Activated CD4-positive, alpha-beta T cell treated with anti-CD3 and anti-CD28 coated beads for 48 hours (primary cell): ENCODE measurements at regions not wholly inside any gene's neighbourhood (a gene's known extent, or its start where the extent isn't known, plus 50 kb on each side); places are given as distances from the start of the nearest gene placed in this dataset.

Experiments
- DNase-seq: peaks from one replicate; pipeline ENCODE4 v3.0.0-alpha.2; 2020

DNA sequence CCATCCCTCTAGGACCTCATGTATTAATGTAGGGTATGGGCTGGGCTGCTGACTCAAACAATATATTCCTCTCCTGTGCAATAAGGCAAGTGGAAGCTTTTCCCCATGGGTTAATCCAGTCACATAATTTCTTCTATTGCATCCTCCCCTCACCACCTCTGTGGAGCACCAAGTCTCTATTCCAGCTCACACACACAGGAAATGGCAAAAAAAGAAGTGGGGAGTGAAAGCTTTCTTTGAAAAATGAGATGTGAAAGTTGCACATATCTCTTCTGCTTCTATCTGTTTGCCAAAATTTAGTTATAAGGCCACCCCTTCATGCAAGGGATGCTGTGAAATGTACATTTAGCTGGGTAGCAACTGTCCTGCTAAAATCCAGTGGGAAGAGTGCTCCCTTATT lies 121.3 kb downstream of the CDC42EP3 start:
- DNase-seq, result no peak

DNA sequence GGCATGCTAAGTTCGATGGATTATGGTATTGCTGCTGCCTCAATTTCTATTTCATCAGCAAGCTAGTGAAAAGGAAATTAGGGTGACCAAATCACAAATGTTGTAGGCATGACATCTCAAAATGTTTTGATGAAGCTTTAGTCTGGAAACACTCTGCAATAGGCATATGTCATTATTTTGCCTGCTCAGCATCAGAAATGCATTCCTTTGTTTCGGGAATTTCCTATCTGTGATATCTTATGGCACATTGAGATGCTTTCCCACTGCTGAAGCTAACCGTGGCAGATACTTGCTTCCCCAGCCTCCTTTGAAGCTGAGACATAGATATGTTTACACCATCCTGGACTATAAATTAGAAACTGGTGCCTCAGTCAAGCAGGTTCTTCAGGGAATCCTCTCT lies 119.7 kb downstream of the CDC42EP3 start:
- no peak for DNase-seq

DNA sequence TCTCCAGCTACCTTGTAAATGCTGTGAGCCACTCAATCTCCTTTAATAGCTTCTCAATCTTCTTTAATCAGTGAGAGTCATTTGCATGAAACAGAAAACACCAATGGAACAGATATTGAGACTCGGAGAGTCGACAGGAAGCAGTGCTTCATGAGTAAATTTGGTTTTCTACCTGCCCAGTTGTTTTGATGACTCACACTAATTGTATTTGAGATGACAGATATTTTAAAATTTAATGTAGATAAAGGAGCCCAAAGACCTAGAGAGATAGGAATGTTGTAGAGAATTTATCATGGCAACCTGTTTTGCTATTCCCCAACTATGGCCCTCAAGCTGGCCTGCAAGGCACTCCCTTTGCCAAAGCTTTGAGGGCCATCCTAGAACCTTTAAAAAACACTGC lies 119.1 kb downstream of the CDC42EP3 start:
- no peak for DNase-seq

DNA sequence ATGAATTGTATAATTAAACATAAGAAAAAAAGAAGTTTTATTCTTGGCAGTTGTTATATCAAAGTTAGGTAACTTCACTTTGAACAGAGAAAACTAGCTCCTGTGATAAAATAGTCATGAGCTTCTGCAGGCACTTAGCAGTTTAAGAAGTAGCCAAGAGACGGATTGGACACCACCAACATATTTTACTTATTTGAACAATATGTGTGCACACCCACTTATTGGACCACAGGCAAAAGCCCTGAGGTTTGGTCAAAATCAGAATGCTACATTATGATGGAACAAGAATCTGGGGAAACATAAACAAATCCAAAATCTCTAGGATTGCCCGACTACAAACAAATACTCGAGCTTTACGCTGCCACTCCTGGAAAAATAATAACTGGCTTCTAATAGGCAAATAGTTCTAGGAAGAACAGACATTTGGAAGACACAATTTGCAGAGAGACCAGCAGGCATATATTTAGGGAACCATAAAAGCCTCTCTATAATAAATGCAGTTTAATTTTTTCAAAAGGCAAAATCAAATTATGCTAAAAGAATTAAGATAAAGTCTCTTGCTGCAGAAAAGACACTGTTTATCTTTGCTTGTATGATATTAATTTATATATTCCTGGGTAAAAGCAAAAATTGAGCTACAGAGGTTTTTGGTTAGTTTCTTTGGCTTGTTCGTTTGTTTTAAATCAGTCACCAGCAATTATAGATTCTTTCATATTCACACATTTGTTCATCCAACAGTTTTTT lies 117.9 kb downstream of the CDC42EP3 start:
- DNase-seq, result no peak

DNA sequence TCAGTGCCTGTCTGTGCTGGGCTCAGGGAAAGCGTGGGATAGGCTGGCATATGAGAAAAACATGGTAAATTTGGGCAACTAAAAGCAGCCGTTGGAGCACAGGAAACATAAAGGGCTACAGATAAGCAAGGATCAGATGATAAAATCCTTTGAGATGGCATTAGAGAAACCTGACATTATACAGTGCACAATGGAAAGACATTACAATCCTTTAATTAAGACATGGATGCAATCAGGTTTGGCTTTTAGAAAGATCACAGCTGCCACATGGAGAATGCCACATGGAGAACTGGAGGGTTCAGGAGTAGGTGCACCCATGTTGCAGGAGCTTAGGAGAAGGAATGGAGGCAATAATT lies 117.3 kb downstream of the CDC42EP3 start:
- DNase-seq, result no peak

DNA sequence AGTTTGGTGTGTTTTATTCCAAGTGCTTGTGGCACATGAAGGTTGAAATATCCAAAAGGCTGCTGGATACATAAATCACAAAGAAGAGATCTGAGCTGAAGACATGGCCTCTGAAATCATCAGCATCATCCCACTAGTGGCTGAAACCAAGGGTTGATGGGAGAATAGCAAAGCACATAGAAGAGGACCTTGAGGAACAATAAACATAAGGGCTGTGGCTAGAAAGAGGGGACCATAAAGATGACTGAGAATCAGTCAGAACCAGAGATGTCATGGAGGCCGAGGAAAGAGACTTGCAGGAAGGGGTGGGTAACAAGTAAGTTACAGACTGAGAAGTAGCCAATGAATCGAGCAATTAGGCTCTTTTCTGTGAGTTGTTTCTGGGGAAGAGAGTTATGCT lies 116.8 kb downstream of the CDC42EP3 start:
- DNase-seq, result no peak

DNA sequence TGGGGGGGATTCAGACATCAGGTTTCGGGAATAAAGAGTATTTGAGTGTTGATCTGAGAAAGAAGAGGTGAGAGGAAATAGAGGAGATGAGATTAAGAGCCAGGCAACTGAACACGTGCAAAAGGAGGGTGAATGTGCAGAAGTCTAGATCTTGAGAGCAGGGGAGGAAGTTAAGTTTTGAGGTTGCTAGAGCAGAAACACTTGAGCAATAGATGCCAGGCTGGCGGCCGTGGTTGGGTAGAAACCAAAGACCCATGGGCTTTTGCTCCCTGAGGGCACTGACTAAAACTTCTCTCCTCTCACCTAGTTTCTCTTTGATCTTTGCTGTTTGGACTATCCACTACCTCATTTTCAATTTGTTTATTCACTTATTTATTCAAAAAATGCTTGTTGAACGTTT lies 116.0 kb downstream of the CDC42EP3 start:
- DNase-seq, result peak; percentile 22

DNA sequence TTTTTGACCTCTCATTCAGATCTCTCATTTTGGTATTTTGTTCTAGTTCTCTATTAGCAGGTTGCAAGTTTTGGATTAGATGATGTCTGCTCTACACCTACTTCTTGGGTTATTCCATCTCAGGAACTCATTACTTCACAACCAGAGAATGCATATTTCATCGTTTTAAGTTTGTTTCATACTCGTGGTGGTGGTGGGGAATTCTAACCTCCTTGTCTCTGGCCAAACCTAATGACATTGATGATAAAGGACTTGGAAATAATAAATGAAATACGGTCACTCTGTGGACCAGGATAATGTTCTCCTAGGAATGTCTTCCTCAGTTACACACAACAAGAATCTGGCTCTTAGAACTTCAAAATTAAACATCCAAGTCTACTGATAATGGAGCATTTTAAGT lies 115.2 kb downstream of the CDC42EP3 start:
- no peak for DNase-seq

DNA sequence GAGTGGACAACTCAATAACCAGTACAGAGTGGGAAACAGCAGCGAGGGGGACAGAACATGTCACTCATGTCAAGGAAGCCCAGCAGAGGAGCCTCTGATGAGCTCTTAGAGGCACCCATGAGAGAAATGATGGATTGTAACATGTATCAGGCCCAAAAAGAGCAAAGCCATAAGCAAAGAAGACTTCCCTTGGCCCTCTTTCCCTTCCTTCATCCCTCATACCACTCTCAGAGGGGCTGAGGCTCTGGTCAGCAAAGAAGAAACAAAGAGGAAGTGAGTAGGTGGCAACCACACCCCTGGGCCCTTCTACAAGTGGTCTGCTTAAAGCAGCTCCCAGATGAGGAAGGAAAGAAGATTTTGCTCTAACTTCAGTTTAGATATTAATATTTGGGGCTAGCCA lies 112.8 kb downstream of the CDC42EP3 start:
- DNase-seq, result no peak

DNA sequence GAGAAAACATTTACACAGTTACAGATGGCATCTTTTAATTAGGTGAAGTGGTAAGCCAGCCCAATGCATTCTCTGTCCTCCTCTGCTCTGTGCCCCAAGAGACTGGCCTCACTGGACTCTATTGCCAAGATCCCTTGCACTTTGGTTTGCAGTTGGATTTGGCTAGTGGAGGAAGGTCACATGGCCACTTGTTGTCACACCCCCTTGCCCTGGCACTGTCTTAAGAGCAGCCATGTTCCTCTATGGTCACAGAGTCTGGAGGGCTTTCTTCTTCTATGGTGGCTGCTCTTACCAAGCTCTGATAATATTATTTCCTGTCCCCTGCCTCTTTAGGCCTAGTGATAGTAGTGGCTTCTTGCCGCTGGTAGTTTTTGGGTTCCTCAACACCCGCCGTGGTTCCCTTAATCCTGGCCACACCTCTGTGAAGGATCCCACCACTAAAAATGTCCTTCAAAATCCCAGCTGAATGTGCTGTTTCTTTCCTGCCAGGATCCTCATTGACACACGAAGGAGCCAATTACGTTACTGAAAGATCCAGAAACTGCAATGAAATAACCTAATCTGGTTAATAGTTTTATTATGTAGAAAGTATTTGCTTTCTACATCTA lies 111.1 kb downstream of the CDC42EP3 start:
- DNase-seq, result no peak

DNA sequence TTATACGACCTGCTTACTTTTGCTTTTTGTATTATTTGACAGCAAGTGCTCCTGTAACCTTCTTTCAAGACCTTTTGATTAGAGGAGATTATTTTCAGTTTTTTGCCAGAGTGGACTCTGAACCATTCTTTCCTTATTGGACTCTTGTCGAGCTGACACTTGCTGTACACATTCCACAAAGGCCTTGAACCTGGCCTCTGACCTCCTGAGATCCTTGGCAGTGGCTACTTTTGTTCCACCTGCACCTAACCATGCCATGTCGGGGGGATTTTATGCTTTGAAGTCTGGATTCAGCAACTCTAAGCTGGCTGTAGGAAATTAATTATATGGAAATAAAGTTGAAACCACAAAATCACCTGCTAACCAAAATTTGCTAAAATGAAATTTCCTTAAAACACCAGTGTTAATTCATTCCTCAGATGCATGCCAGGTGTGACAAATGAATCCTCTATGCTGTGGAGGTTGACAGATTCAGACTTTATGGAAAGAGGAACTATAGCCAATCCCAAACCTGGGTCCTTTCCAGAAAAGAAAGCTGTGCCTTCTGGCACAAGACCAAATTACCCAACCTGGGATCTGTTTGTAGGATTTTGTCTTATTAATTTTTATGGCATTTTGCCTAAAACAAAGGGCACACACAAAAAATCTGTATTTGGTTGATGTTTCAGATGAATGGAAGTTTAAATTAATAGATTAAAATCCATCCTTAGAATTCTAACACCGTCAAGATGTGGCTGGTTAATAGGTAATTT lies 110.4 kb downstream of the CDC42EP3 start:
- DNase-seq, result no peak

DNA sequence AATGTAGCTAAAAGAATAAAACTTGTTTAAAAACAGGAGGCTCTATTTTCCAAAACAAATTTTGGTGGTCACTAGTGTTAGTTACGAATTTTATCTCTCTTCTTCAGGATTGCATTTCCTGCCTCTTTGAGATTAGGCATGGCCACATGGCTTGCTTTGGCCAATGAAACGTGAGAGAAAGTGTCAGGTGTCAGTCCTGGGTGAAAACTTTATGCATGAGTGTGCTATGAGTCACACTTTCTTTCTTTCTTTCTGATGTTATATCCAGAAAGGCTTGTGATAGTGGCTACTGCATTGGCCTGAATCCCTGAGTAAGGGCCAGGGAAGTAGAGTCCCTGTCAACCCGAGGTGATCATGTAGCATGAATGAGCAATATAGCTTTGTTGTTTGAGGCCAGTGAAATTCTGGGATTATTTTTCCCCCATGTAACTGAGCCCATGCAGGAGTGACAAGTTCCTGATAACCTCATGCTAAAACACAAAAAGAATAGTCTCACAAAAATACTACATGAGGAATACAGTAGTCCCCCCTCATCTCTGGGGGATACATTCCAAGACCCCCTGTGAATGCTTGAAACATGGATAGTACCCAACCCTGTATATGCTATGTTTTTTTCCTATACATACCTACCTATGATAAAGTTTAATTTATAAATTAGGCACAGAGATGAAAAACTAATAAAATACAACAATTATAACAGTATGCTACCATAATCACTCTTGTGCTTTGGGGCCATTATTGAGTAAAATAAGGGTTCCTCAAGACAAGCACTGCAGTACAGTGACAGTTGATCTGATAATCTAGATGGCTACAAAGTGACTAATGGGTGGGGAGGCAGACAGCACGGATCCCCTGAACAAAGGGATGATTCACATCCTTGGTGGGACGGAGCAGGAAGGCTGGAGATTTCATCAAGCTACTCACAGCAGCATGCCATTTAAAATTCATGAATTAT lies 109.5 kb downstream of the CDC42EP3 start:
- DNase-seq, result peak; percentile 56

DNA sequence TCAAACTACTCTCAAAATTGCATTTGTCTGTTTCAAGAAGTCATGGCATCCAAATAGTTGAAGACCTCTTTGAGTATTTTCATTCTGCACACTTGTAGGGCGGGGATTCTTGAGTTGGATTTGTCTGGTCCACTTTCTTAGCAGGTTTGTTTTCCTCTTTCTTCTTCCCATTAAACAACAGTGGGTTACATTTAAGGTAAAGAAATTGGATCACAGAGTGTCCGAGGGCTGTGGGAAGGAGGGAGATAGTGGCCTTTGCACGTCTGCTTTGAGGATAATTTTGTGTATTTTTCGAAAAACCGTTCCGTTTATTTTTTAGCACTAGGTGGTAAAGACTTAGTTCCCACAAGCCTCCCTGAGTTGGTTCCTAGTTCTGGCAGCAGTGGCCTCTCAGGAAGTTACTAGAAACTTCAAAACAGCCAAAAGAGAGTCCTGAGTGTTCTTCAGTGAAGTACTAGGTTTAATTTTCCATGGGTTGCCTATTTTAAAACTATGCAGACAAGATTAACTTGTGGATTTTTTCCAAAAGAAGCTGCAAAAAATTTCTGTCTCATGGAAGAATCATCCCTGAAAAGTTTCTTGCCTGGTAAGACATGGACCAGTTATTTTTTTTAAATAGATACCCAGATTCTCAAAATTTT lies 107.9 kb downstream of the CDC42EP3 start:
- no peak for DNase-seq

DNA sequence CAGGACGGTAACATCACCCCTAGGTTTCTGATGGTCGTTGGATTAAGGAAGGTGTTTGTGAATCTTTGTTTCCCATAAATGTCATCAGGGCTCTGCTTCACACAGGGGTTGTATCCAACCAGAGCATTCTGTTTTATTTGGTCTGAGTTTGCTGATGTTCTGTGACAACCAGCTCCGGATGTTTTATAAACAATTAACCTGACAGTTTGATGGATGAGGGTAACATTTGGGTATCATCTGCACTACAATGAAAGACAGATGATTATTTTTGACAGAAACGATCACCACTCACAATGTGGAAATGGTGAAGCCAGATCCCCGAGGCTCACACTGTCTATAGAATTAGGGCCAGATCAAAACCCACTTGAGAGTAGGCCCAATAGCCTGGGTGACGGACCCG lies 107.1 kb downstream of the CDC42EP3 start:
- no peak for DNase-seq

DNA sequence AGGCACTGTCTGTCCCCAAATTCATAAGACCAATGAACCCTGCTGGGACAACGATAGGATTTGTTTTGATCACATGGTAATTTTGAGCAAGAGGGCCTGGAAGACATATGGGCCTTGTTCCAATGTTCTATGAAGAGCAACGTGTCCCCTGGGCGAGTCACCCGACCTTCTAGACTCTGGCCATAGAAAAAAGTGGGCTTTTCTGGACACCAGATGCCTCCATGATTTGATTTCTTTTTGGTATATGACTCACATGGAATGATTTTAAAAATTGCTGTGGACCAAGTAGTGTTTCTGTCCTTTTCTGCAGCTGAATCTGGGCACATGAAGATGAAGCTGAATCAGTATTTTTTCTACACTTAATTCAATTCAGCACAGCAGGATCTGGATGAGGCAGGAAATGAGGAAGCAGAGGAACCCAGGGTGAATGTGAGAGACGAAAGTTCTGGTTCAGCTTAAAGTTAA lies 104.9 kb downstream of the CDC42EP3 start:
- no peak for DNase-seq

DNA sequence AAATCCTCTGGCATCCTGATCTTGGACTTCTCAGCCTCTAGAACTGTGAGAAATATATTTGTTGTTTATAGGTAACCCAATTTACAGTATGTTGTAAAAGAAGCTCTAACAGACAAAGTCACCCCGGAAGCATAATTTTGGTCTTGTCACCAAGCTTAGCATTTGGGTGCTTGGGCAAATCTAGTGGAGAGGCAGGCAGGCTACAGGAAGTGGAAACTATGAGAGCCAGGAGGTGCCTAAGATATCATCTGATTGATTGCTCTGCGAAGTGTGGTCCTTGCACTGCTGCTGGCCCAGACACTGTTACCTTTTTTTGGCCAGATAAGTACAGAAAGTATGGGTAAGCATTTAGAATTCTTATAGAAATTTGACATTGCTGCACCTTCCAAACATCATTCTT lies 102.9 kb downstream of the CDC42EP3 start:
- DNase-seq, result peak; percentile 20

DNA sequence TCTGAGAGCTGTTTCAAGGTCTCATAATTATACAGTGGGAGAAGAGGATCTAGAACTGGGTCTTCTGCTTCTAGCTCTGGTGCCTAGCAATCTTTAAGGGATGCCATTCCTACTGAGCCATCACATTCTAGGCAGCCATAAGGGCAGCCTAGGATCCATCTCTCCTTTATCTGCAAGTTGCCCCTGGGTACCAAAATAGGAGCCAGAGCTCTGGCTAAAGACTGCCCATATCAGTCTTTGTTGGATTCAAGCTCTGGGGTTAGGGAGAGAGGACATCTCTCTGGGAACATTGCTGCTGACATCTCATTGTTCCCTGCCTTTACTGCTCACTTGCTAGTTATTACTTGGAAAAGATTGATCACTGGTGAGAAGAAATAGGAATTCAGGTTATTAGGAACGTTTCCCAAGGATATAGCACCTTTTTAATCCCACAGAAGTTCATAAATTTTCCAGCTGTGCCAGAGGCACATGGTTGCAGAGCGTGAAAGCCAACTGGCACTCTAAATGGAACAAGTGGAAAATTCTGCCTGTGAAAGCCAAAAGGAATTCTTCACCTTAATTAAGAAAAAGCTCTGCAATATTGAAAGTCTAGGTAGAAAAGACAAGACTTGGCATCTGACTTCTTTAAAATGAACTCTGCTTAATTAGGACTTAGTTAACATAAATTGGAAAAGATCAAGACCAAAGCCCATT lies 102.2 kb downstream of the CDC42EP3 start:
- no peak for DNase-seq

DNA sequence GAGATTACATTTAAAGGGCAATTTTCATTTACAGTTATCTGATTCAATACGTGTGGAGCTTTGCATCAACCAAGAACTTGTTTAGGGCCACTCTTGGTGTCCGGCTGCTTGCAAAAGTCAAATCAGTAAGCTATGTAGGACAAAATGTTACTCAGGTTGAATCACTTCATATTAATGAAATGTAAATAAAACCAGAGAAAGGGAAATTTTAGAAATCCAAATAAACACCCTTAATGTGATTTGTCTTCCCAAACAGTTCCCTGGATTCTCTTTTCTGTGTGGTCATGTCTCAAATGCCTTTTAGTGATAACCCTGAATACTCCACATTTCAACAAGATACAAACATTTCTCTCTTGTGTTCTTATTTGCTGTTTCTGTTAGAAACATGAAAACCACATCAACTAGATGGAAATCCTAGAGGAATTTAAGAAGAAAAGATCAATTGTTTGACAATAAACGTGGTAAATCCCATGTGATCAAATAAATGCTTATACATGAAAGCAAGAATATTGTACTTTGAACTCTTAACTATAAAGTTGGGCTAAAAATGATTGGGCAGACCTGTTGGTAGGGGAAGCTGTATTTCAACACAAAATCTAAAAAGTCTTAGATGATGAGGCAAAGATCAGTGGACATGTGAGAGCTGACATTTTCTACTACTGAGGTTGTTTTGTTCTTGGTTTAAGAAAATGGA lies 101.3 kb downstream of the CDC42EP3 start:
- DNase-seq, result no peak

DNA sequence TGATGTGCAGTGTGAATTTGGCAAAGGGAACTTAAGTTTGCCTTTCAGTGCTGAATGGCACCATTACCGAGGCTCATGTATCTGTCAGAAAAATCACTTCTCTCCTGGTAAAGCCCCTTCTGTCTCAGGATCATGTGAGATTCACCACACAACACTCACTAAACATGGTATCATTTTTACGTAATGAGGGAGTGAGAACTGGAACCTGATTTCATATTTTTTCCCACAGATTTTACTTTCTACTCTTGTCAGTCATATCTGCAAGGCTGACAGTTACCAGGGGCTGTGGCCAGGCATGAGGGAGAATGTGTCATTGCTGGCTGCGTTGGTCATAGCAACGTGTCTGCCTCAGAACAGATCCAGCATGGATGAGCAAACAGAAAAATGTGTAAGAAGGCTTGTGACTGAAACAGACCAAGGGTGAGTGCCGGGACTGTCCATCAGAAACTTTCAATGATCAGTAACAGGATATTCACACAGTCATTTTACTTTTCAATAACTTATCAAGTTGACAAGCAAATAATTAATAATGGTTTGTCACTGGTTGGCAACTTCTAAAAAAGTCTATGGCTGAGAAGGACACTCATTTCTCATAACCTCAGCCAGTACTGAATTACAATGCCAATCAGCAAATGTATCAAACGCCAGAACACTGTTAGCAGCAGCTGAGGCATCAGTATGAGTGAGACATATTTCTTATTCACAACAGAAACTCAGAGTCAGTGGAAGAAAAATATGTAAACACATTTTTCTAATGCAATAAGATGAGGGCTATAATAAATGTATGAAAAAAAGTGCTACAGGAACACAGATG lies 100.5 kb downstream of the CDC42EP3 start:
- peak; percentile 78 for DNase-seq

DNA sequence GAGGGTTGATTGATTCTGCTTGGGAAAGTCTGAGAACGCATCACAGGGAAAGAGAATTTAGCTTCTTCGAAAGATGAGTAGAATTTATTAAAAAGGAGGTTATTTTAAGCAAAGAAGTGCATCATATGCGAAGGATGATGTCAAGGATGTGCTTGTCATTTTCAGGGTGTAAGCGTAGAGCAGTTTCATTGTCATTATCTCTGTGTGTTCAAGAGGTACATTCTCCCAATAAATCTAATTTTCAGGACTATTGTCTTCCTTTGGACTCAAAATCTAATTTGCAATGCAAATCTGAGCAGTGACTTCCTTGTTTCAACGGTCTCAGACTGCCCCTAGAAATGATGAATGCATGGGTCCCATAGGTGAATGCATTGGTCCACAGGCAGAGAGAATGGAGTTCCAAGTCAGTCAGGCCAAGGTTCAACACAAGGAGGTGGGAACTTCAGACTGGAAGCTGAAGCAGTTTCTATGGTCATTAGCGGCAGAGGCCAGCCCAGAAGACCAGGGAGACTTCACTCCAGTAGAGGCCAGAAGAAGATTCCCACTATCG lies 99.8 kb downstream of the CDC42EP3 start:
- DNase-seq, result no peak
